SK-N-SH (cell line): ENCODE measurements at regions not wholly inside any gene's neighbourhood (a gene's known extent, or its start where the extent isn't known, plus 50 kb on each side); places are given as distances from the start of the nearest gene placed in this dataset.
A peak's percentile ranks its signal among the peaks of the same experiment; 100 is the strongest.

Experiments used
- CTCF ChIA-PET: fragments of 300-600, 350-600 bp; formaldehyde crosslinking; extraction: SDS; loops from one replicate; lab custom pipeline; 2021; lab: Yijun Ruan, JAX
- POLR2A ChIA-PET: fragments of 350-600 bp; sonication (Branson Sonifier 250); formaldehyde crosslinking; extraction: SDS; loops from one replicate; lab custom pipeline; 2020; ENCODE audit warnings: antibody characterized with exemption, inconsistent platforms; lab: Yijun Ruan, JAX
- DNase-seq: peaks from one replicate; pipeline ENCODE4 v3.0.0; 2012
- H2AFZ ChIP-seq: fragments of 200-600 bp; sonication (generic); 2 replicates; pipeline ENCODE4 v1.8.1; 2016; ENCODE audit warnings: antibody characterized with exemption, mild to moderate bottlenecking, low read depth
- H3F3A ChIP-seq: fragments of 200-600 bp; sonication (generic); replicated peaks from 2 replicates; pipeline ENCODE3; 2016; ENCODE audit warnings: antibody characterized with exemption, mild to moderate bottlenecking; ENCODE audit not compliant: insufficient read depth
- H3K27ac ChIP-seq, 2 experiments: fragments of 200-500 bp in 1 of 2; fragments of 200-600 bp in 1 of 2; sonication (Bioruptor generic) in 1 of 2; sonication (generic), shearing (Covaris generic) in 1 of 2; 2 replicates each; pipeline versions ENCODE4 v1.5.1 to v1.6.1; 2014 to 2016; ENCODE audit warnings: low read depth in 2 of 2, inconsistent platforms in 1 of 2, low read length in 1 of 2, mild to moderate bottlenecking in 1 of 2, mixed read lengths in 1 of 2
- H3K27me3 ChIP-seq: fragments of 200-600 bp; sonication (generic), shearing (Covaris generic); 2 replicates; pipeline ENCODE4 v1.6.1; 2016; ENCODE audit warnings: mixed run types; ENCODE audit not compliant: insufficient read depth
- H3K36me3 ChIP-seq, 2 experiments: fragments of 200-500 bp in 1 of 2; fragments of 200-600 bp in 1 of 2; sonication (Bioruptor generic) in 1 of 2; sonication (generic) in 1 of 2; replicated peaks in 1 of 2; 2 replicates each; pipeline versions ENCODE3 to v1.5.1; 2014 to 2016; ENCODE audit warnings: low read length in 1 of 2, mild to moderate bottlenecking in 1 of 2; ENCODE audit not compliant: insufficient read depth in 2 of 2, control insufficient read depth in 1 of 2
- H3K4me1 ChIP-seq, 2 experiments: fragments of 200-500 bp in 1 of 2; fragments of 200-600 bp in 1 of 2; sonication (Bioruptor generic) in 1 of 2; sonication (generic), shearing (Covaris generic) in 1 of 2; 2 replicates each; pipeline versions ENCODE4 v1.5.1 to v1.6.1; 2014 to 2016; ENCODE audit warnings: low read depth in 1 of 2, low read length in 1 of 2, mixed run types in 1 of 2; ENCODE audit not compliant: insufficient read depth in 2 of 2, control insufficient read depth in 1 of 2
- H3K4me2 ChIP-seq: fragments of 200-600 bp; sonication (generic), shearing (Covaris generic); 2 replicates; pipeline ENCODE4 v1.6.1; 2017; ENCODE audit warnings: mixed run types
- H3K4me3 ChIP-seq, 2 experiments: fragments of 200-500 bp in 1 of 2; fragments of 200-600 bp in 1 of 2; sonication (Bioruptor generic) in 1 of 2; sonication (generic), shearing (Covaris generic) in 1 of 2; 2 replicates each; pipeline versions ENCODE4 v1.5.1 to v1.8.1; 2014 to 2016; ENCODE audit warnings: low read depth in 2 of 2, inconsistent platforms in 1 of 2, low read length in 1 of 2, mild to moderate bottlenecking in 1 of 2, mixed read lengths in 1 of 2, moderate library complexity in 1 of 2
- H3K79me2 ChIP-seq: fragments of 200-600 bp; sonication (generic); 2 replicates; pipeline ENCODE4 v1.8.1; 2017; ENCODE audit warnings: mild to moderate bottlenecking; ENCODE audit not compliant: insufficient read depth
- H3K9ac ChIP-seq: fragments of 200-600 bp; sonication (generic); 2 replicates; pipeline ENCODE4 v1.6.1; 2017; ENCODE audit warnings: mixed run types
- H3K9me2 ChIP-seq: fragments of 200-600 bp; sonication (generic); 2 replicates; pipeline ENCODE4 v1.6.1; 2017; ENCODE audit warnings: mixed run types
- H3K9me3 ChIP-seq: fragments of 200-600 bp; sonication (generic); 2 replicates; pipeline ENCODE4 v1.6.1; 2017; ENCODE audit warnings: mixed run types, mild to moderate bottlenecking, moderate library complexity
- H4K20me1 ChIP-seq: fragments of 200-600 bp; sonication (generic); 2 replicates; pipeline ENCODE4 v1.6.1; 2017; ENCODE audit warnings: mild to moderate bottlenecking, mixed run types; ENCODE audit not compliant: insufficient read depth
- CHD2 ChIP-seq: fragments of 150-350 bp; IDR thresholded peaks from 2 replicates; pipeline ENCODE4 v1.6.1; 2018; ENCODE audit warnings: low read length; ENCODE audit not compliant: partially characterized antibody
- EZH2phosphoT487 ChIP-seq: fragments of 200-600 bp; sonication (generic); IDR thresholded peaks from 2 replicates; pipeline ENCODE4 v1.6.1; 2017; ENCODE audit warnings: low read depth, mixed run types, mild to moderate bottlenecking, antibody characterized with exemption, moderate library complexity, borderline replicate concordance
- FOXJ3 ChIP-seq: sonication (generic); formaldehyde crosslinking; IDR thresholded peaks from 2 replicates; pipeline ENCODE4 v1.5.1; 2020; ENCODE audit warnings: mild to moderate bottlenecking, missing genetic modification reagents
- FOXM1 ChIP-seq: IDR thresholded peaks from 2 replicates; pipeline ENCODE4 v1.4.0; 2012; ENCODE audit warnings: low read depth, mild to moderate bottlenecking
- JUND ChIP-seq: IDR thresholded peaks from 2 replicates; pipeline ENCODE4 v1.4.0; 2012
- MXI1 ChIP-seq: IDR thresholded peaks from 2 replicates; pipeline ENCODE4 v1.6.1; 2012; ENCODE audit warnings: mild to moderate bottlenecking, low read depth, low read length, improper control_type of control experiment
- POLR2AphosphoS5 ChIP-seq: IDR thresholded peaks from 2 replicates; pipeline ENCODE4 v1.6.1; 2012; ENCODE audit warnings: low read depth, low read length
- RCOR1 ChIP-seq: fragments of 150-350 bp; IDR thresholded peaks from 2 replicates; pipeline ENCODE4 v1.6.1; 2017; ENCODE audit warnings: antibody characterized with exemption, low read length
- RFX5 ChIP-seq: IDR thresholded peaks from 2 replicates; pipeline ENCODE4 v1.6.1; 2012; ENCODE audit warnings: mild to moderate bottlenecking, improper control_type of control experiment, low read length
- RXRA ChIP-seq: IDR thresholded peaks from 2 replicates; pipeline ENCODE4 v1.4.0; 2012; ENCODE audit warnings: low read depth, mild to moderate bottlenecking, borderline replicate concordance
- SMC3 ChIP-seq: IDR thresholded peaks from 2 replicates; pipeline ENCODE4 v1.6.1; 2012; ENCODE audit warnings: low read depth, low read length, improper control_type of control experiment
- TCF12 ChIP-seq: IDR thresholded peaks from 2 replicates; pipeline ENCODE4 v1.4.0; 2012
- YY1 ChIP-seq: IDR thresholded peaks from 2 replicates; pipeline ENCODE4 v1.4.0; 2012; ENCODE audit warnings: low read depth, mild to moderate bottlenecking
- WGBS: methylation state at CpG from one replicate; pipeline ENCODE4 v1.1.6; 2017; ENCODE audit warnings: low lambda C conversion rate; 5-methylcytosine and 5-hydroxymethylcytosine counted together
- TF ChIP-seq, protein P1 (sequence below): IDR thresholded peaks from 2 replicates; pipeline ENCODE4 v1.6.1; 2012; ENCODE audit warnings: mild to moderate bottlenecking, low read depth, low read length, moderate library complexity
- TF ChIP-seq, protein P2 (sequence below): fragments of 150-350 bp; IDR thresholded peaks from 2 replicates; pipeline ENCODE4 v1.6.1; 2017; ENCODE audit warnings: antibody characterized with exemption, low read length, low read depth, borderline replicate concordance
- TF ChIP-seq, protein P3 (sequence below): IDR thresholded peaks from 2 replicates; pipeline ENCODE4 v1.4.0; 2012; ENCODE audit warnings: low read depth, borderline replicate concordance

DNA sequence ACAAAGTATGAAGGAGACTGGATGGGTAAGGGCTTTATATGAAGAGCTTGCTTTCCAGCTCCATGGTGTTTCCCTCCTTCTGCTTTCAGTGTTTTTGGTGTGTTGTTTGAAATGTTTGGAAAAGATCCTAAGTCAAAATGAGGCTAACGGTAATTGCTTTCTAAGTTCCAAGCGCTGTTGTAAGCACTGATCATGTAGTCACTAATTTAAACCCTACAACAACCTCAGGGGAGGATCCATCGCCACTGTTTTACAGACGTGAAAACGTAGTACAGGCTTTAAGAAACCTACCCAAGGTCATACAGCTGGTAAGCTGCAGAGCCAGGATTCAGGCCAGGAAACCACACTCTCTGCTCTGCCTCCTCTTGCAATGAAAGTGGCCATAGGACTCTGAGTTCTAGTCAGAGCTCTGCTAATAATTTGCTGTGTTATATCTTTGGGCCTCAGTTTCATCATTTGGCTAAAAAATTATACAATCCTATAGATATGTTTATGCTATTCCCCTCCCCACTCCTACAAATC, 102.9 kb upstream of the PGRMC2 start:
- DNase-seq = no peak
- no peaks in the 10 kb centered on the region for H3K79me2 ChIP-seq
- H3K4me3 ChIP-seq = no peak overlapping the region
- ChIA-PET POLR2A (no interaction called here), CTCF (interaction anchor here (0.6 to 1.6 kb wide), 2 partner anchors 63 to 597 kb away, joined by 3 to 4 read pairs; no protein-coding TSS in a partner anchor)
- TF ChIP-seq MXI1 = no peak
- TF ChIP-seq FOXM1 = no peak
- no peak for TF ChIP-seq TCF12
- no peak for TF ChIP-seq YY1
- TF ChIP-seq, protein P1, sequence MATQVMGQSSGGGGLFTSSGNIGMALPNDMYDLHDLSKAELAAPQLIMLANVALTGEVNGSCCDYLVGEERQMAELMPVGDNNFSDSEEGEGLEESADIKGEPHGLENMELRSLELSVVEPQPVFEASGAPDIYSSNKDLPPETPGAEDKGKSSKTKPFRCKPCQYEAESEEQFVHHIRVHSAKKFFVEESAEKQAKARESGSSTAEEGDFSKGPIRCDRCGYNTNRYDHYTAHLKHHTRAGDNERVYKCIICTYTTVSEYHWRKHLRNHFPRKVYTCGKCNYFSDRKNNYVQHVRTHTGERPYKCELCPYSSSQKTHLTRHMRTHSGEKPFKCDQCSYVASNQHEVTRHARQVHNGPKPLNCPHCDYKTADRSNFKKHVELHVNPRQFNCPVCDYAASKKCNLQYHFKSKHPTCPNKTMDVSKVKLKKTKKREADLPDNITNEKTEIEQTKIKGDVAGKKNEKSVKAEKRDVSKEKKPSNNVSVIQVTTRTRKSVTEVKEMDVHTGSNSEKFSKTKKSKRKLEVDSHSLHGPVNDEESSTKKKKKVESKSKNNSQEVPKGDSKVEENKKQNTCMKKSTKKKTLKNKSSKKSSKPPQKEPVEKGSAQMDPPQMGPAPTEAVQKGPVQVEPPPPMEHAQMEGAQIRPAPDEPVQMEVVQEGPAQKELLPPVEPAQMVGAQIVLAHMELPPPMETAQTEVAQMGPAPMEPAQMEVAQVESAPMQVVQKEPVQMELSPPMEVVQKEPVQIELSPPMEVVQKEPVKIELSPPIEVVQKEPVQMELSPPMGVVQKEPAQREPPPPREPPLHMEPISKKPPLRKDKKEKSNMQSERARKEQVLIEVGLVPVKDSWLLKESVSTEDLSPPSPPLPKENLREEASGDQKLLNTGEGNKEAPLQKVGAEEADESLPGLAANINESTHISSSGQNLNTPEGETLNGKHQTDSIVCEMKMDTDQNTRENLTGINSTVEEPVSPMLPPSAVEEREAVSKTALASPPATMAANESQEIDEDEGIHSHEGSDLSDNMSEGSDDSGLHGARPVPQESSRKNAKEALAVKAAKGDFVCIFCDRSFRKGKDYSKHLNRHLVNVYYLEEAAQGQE = no peak
- no peak for TF ChIP-seq RFX5
- TF ChIP-seq FOXJ3 = no peak
- no peak for TF ChIP-seq SMC3
- H3K9me3 ChIP-seq = no peaks in the 10 kb centered on the region
- no peaks in the 10 kb centered on the region for H4K20me1 ChIP-seq
- H3K4me2 ChIP-seq = no peak overlapping the region
- no peaks in the 10 kb centered on the region for H3K36me3 ChIP-seq
- no peaks in the 10 kb centered on the region for H3K9me2 ChIP-seq
- H3K27me3 ChIP-seq = no peaks in the 10 kb centered on the region
- H2AFZ ChIP-seq = no peak overlapping the region
- H3K27ac ChIP-seq = no peak overlapping the region
- H3F3A ChIP-seq = peaks cover 15% of the 10 kb centered on the region
- H3K4me1 ChIP-seq = peaks cover 25 to 47% of the 10 kb centered on the region in 2 experiments
- H3K9ac ChIP-seq = no peak overlapping the region
- WGBS = 92% methylated on average over 5 of the region's 5 CpGs

DNA sequence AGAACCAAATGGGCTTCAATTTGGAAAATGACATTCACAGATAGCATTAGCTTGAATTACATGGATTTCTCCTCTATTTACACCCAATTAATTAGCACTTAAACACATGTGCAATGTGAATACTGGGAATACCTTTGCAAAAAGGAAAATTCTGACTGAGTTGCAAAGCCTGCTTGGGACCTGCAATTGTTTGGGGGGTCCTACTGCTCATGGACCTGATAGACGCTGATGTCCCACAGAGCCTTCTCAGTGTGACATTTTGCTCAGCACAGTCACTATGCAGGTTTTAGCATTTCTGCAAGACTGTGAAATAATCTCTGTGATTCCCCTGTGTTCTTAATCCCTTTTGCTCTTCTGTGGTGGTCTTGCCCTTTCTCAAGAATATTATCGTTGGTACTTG, 101.2 kb upstream of the PGRMC2 start:
- Histone ChIP-seq H2AFZ (no peak overlapping the region), H3K9me3 (no peaks in the 10 kb centered on the region), H3K9me2 (no peaks in the 10 kb centered on the region), H3K9ac (no peak overlapping the region), H3K27ac (peak overlapping the region in 1 of 2 experiments; percentile 99; a peak in 1 of 4 replicates), H4K20me1 (no peaks in the 10 kb centered on the region), H3K4me3 (no peak overlapping the region), H3F3A (peaks cover 33% of the 10 kb centered on the region), H3K79me2 (no peaks in the 10 kb centered on the region), H3K27me3 (no peaks in the 10 kb centered on the region), H3K4me1 (peaks cover 41 to 48% of the 10 kb centered on the region in 2 experiments), H3K4me2 (no peak overlapping the region)
- ChIA-PET CTCF (interaction anchor here (1.1 kb wide), 1 partner anchor 9 kb away, joined by 5 read pairs; no protein-coding TSS in a partner anchor), POLR2A (no interaction called here)
- no peak for DNase-seq
- 89% methylated on average over 2 of the region's 2 CpGs for WGBS
- TF ChIP-seq JUND = no peak
- TF ChIP-seq, all 33 proteins: peak for 0
- H3K36me3 ChIP-seq = no peaks in the 10 kb centered on the region

DNA sequence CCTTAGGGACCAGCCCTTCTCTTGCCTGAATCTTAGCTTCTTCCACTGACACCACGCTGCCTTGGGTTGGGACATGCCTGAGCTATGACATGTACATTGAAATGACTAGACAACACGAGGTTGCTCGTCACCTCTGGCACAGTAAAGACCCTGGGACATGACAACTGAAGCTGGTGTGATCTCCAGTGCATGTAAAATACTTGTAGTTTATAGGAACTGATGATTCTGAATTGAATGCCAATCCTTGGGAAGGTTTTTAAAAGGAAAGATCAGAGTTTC, 100.7 kb upstream of the PGRMC2 start:
- Histone ChIP-seq H3K27me3 (no peaks in the 10 kb centered on the region), H3K4me3 (no peak overlapping the region), H3K36me3 (no peaks in the 10 kb centered on the region), H3K27ac (peak overlapping the region in 1 of 2 experiments; percentile 99; a peak in 2 of 4 replicates), H3K79me2 (no peaks in the 10 kb centered on the region), H3K9ac (no peak overlapping the region), H3F3A (peaks cover 34% of the 10 kb centered on the region), H4K20me1 (no peaks in the 10 kb centered on the region), H3K4me1 (peaks cover 40 to 45% of the 10 kb centered on the region in 2 experiments), H3K4me2 (no peak overlapping the region), H2AFZ (no peak overlapping the region), H3K9me2 (no peaks in the 10 kb centered on the region), H3K9me3 (no peaks in the 10 kb centered on the region)
- CTCF ChIA-PET = interaction anchor here (1.0 to 1.1 kb wide), 2 partner anchors 8 to 30 kb away, joined by 3 to 5 read pairs; no protein-coding TSS in a partner anchor
- POLR2A ChIA-PET = no interaction called here
- 66% methylated on average over 3 of the region's 3 CpGs for WGBS
- DNase-seq = no peak
- TF ChIP-seq RXRA = no peak
- TF ChIP-seq RCOR1 = no peak
- no peak for TF ChIP-seq YY1
- TF ChIP-seq EZH2phosphoT487 = no peak
- no peak for TF ChIP-seq FOXM1
- TF ChIP-seq, protein P2, sequence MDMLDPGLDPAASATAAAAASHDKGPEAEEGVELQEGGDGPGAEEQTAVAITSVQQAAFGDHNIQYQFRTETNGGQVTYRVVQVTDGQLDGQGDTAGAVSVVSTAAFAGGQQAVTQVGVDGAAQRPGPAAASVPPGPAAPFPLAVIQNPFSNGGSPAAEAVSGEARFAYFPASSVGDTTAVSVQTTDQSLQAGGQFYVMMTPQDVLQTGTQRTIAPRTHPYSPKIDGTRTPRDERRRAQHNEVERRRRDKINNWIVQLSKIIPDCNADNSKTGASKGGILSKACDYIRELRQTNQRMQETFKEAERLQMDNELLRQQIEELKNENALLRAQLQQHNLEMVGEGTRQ = no peak
- TF ChIP-seq, protein P3, sequence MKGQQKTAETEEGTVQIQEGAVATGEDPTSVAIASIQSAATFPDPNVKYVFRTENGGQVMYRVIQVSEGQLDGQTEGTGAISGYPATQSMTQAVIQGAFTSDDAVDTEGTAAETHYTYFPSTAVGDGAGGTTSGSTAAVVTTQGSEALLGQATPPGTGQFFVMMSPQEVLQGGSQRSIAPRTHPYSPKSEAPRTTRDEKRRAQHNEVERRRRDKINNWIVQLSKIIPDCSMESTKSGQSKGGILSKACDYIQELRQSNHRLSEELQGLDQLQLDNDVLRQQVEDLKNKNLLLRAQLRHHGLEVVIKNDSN = no peak
- no peak for TF ChIP-seq CHD2
- no peak for TF ChIP-seq POLR2AphosphoS5
